Testis (tissue), 2 donors: ENCODE measurements at regions not wholly inside any gene's neighbourhood (a gene's known extent, or its start where the extent isn't known, plus 50 kb on each side); places are given as distances from the start of the nearest gene placed in this dataset.
"Not testable (repeated sequence)": the region's sequence is repeated elsewhere in the genome, so short reads cannot be mapped to it uniquely, and the experiment has no call there.

Experiments used
- DNase-seq: peaks from one replicate; pipeline ENCODE4 v3.0.0-alpha.2; 2019
- H3K27ac ChIP-seq, 2 donors: fragments of 200-600 bp; sonication (generic); one replicate each; pipeline ENCODE4 v1.5.1; 2019
- H3K27me3 ChIP-seq: fragments of 200-600 bp; sonication (generic); one replicate; pipeline ENCODE4 v1.5.1; 2019
- H3K36me3 ChIP-seq: fragments of 200-600 bp; sonication (generic); one replicate; pipeline ENCODE4 v1.5.1; 2017; ENCODE audit warnings: low read depth; ENCODE audit errors: missing control alignments
- H3K4me1 ChIP-seq: fragments of 200-600 bp; sonication (generic); one replicate; pipeline ENCODE4 v1.5.1; 2019
- H3K4me3 ChIP-seq, 2 donors: fragments of 200-600 bp; sonication (generic); one replicate each; pipeline ENCODE4 v1.5.1; 2017 to 2019
- H3K9me3 ChIP-seq: fragments of 200-600 bp; sonication (generic); one replicate; pipeline ENCODE4 v1.5.1; 2017
- POLR2A ChIP-seq: fragments of 450-650 bp; IDR thresholded peaks from one replicate; pipeline ENCODE4 v1.6.1; 2017; ENCODE audit warnings: antibody characterized with exemption, mild to moderate bottlenecking, moderate library complexity
- WGBS, 2 donors: methylation state at CpG; one replicate each; pipeline ENCODE4 v1.1.5; 2018; 5-methylcytosine and 5-hydroxymethylcytosine counted together
- intact Hi-C: fragments of 100-400 bp; cut with DNase I; formaldehyde crosslinking; loops from one replicate; pipeline ENCODE4 v1.15.1; 2023; ENCODE audit warnings: low total_unique reads
- TF ChIP-seq, protein P1 (sequence below), 3 experiments: fragments of 450-650 bp in 2 of 3; fragments of 200-600 bp in 1 of 3; sonication (generic) in 1 of 3; IDR thresholded peaks; one replicate each; pipeline ENCODE4 v1.5.1; 2016 to 2019; ENCODE audit warnings: antibody characterized with exemption in 3 of 3, mild to moderate bottlenecking in 2 of 3, moderate library complexity in 1 of 3

DNA sequence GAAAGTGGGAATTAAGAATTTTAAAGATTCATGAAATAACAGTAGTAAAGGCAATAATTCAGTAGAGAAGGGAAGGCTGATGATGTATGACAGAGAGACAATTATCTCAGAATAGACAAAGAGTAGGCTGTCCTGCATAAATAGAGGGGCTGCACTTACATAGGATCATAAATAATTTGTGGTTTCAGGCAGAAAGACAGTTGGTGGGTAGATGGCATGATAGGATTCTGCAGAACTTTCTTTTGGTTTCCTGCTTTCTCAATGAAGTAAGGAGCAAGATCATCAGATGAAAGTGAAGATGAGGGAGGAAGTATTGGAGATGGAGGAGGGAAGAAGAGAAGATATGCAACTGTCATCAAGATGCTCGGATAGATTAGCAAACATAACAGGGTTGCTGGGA, 604.9 kb upstream of the ZFP42 start:
- no peak for TF ChIP-seq POLR2A
- TF ChIP-seq, protein P1, sequence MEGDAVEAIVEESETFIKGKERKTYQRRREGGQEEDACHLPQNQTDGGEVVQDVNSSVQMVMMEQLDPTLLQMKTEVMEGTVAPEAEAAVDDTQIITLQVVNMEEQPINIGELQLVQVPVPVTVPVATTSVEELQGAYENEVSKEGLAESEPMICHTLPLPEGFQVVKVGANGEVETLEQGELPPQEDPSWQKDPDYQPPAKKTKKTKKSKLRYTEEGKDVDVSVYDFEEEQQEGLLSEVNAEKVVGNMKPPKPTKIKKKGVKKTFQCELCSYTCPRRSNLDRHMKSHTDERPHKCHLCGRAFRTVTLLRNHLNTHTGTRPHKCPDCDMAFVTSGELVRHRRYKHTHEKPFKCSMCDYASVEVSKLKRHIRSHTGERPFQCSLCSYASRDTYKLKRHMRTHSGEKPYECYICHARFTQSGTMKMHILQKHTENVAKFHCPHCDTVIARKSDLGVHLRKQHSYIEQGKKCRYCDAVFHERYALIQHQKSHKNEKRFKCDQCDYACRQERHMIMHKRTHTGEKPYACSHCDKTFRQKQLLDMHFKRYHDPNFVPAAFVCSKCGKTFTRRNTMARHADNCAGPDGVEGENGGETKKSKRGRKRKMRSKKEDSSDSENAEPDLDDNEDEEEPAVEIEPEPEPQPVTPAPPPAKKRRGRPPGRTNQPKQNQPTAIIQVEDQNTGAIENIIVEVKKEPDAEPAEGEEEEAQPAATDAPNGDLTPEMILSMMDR (IDR thresholded peaks at IDR 0.05), result no peak
- intact Hi-C loops, result no loop called here
- H3K9me3 ChIP-seq, result no peaks in the 10 kb centered on the region
- 82 to 94% methylated on average over 1 of the region's 1 CpG for WGBS, 2 donors
- no peak for DNase-seq
- no peaks in the 10 kb centered on the region for H3K4me1 ChIP-seq
- no peak overlapping the region for H3K4me3 ChIP-seq
- no peak overlapping the region for H3K27ac ChIP-seq
- no peaks in the 10 kb centered on the region for H3K27me3 ChIP-seq
- H3K36me3 ChIP-seq, result no peaks in the 10 kb centered on the region

DNA sequence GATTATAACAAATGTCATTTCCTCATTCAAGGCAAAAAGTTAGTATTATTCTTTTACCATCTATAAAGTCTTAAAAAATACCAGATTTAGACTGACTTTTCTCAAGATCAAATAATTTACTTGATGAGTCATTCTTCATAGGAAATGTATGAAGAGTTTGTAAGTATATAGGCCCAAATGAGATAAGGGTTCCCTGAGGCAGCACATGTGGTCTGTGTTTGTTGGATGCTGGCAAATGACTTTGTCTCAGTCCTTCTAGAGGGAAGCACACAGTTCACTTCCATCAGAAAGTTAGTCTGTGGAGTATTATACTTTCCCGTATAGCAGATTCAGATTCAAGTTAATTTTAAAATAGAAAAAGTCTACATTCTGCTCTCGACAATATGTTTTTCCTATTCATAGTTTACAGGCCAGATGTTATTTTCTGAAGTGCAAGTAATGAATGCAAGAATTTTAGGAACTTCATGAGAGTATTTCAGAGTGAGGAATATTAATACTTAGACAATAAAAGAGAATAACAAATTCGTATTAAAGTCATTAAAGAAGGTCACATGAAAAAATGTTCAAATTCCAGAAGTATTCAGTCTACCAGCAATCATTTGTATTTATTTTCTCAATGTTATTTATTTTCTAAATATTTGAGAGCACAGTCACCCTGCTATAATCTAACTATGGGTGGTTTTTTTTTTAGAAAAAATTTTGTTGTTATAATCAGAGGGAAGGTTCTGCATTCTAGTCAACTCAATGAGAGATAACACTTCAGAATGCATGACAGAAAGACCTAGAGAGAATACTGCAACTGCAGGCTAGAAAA, 601.8 kb upstream of the ZFP42 start:
- intact Hi-C loops, result no loop called here
- Histone ChIP-seq H3K36me3 (no peaks in the 10 kb centered on the region), H3K4me3 (no peak overlapping the region), H3K4me1 (no peaks in the 10 kb centered on the region), H3K27ac (no peak overlapping the region), H3K9me3 (no peaks in the 10 kb centered on the region), H3K27me3 (no peaks in the 10 kb centered on the region)
- TF ChIP-seq, protein P1 (IDR thresholded peaks at IDR 0.05), result no peak
- no peak for TF ChIP-seq POLR2A
- 61 to 82% methylated on average over 3 of the region's 3 CpGs for WGBS, 2 donors
- no peak for DNase-seq

DNA sequence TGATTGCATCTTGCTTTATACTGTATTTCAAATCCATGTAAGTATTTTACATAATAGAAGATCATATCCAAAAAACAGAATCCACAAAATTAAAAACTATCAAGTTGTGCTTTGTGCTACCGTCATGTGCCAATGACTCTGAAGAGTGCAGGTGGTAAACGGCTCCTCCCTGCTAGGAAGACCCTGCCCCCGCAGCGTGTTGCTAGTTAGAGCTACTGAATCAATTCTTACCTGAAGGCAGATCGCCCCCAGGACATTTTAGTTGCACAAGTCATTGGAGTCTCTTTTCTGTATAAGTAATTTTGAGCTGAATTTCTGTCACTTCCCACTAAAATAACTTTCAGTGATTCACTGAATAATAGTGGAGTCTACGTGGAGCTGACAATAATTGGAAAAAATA, 599.5 kb upstream of the ZFP42 start:
- 73 to 75% methylated on average over 6 of the region's 6 CpGs for WGBS, 2 donors
- no peak for TF ChIP-seq POLR2A
- TF ChIP-seq, protein P1 (IDR thresholded peaks at IDR 0.05), result no peak
- H3K27ac ChIP-seq, result no peak overlapping the region
- H3K36me3 ChIP-seq, result no peaks in the 10 kb centered on the region
- intact Hi-C loops, result no loop called here
- no peak for DNase-seq
- no peaks in the 10 kb centered on the region for H3K4me1 ChIP-seq
- H3K9me3 ChIP-seq, result no peaks in the 10 kb centered on the region
- no peaks in the 10 kb centered on the region for H3K27me3 ChIP-seq
- no peak overlapping the region for H3K4me3 ChIP-seq

DNA sequence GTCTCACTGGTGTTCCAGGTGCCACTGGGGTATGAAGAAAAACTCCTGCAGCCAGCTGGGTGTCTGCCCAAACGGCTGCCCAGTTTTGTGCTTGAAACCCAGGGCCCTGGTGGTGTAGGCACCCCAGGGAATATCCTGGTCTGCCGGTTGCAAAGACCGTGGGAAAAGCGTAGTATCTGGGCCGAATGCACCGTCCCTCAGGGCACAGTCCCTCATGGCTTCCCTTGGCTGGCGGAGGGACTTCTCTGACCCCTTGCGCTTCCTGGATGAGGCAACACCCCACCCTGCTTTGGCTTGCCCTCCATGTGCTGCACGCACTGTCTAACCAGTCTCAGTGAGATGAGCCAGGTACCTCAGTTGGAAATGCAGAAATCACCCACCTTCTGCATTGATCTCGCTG, 587.1 kb upstream of the ZFP42 start:
- H3K4me1 ChIP-seq, intact Hi-C loops, H3K27ac ChIP-seq, H3K4me3 ChIP-seq, H3K9me3 ChIP-seq, H3K27me3 ChIP-seq, DNase-seq, H3K36me3 ChIP-seq: not testable (repeated sequence)
- 65 to 73% methylated on average over 2 to 10 of the region's 10 CpGs for WGBS, 2 donors

DNA sequence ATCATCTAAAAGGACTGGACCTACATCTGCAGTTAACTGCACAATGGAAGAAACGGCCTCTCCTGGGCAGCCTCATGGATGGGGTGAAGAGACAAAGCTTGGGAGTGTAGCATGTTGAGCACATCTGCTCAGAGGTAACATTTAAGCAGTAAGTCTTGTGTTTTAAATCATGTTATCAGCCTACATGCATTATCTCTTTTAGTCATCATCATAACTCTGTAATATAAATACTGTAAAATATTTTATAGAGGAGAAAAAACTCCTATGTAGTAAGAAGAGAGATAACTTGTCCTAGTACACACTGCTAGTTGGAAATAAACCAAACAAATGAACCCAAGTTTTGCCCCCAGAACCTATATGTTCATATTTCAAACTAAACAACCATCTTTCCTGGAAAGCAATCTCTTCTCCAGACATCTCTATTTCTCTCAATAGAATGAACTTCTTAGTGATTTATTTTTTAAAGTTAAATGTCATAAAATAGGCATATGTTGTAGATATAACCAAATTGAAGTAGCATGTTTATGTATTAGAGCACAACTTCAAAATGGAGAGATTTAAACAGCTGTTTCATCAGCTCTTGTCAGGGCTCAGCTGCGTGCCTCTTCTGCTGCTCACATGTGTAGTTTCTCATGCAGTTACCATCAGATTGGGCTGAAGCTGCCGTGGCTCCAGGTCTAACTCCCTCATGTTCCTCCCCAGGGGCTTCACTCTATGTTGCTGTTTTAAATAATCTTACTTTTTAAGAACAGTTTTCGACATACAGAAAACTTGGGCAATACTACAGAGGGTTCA, 581.8 kb upstream of the ZFP42 start:
- Histone ChIP-seq H3K4me3 (no peak overlapping the region), H3K9me3 (no peaks in the 10 kb centered on the region), H3K36me3 (no peaks in the 10 kb centered on the region), H3K4me1 (no peaks in the 10 kb centered on the region), H3K27ac (no peak overlapping the region), H3K27me3 (no peaks in the 10 kb centered on the region)
- intact Hi-C loops, result no loop called here
- no peak for DNase-seq
- WGBS, 2 donors, result 87 to 88% methylated on average over 4 of the region's 4 CpGs
- TF ChIP-seq POLR2A, result no peak
